Transverse colon (tissue), 4 donors: ENCODE measurements at regions not wholly inside any gene's neighbourhood (a gene's known extent, or its start where the extent isn't known, plus 50 kb on each side); places are given as distances from the start of the nearest gene placed in this dataset.
"Not testable (repeated sequence)": the region's sequence is repeated elsewhere in the genome, so short reads cannot be mapped to it uniquely, and the experiment has no call there.

Experiments used
- DNase-seq: peaks from one replicate; pipeline ENCODE4 v3.0.0-alpha.2; 2019
- H3K27ac ChIP-seq, 4 donors: fragments of 200-600 bp; sonication (generic); 2 replicates each; pipeline ENCODE4 v1.5.1; 2016 to 2018; ENCODE audit warnings: inconsistent platforms in 4 of 4
- H3K27me3 ChIP-seq: fragments of 200-600 bp; sonication (generic); 2 replicates; pipeline ENCODE4 v1.5.1; 2017; ENCODE audit warnings: inconsistent platforms
- H3K36me3 ChIP-seq, 4 donors: fragments of 200-600 bp; sonication (generic); 2 replicates each; pipeline ENCODE4 v1.5.1; 2017 to 2019; ENCODE audit warnings: inconsistent platforms in 4 of 4
- H3K4me1 ChIP-seq, 4 donors: fragments of 200-600 bp; sonication (generic); 2 replicates each; pipeline ENCODE4 v1.5.1; 2017 to 2020; ENCODE audit warnings: inconsistent platforms in 4 of 4
- H3K4me3 ChIP-seq, 4 donors: fragments of 200-600 bp; sonication (generic); 1 replicate in 1 of 4; 2 replicates in 3 of 4; pipeline versions ENCODE4 v1.5.1 to v1.6.1; 2017 to 2019; ENCODE audit warnings: inconsistent platforms in 4 of 4
- H3K9me3 ChIP-seq, 2 donors: fragments of 200-600 bp; sonication (generic); 2 replicates each; pipeline ENCODE4 v1.5.1; 2017 to 2019; ENCODE audit warnings: inconsistent platforms in 2 of 2
- EP300 ChIP-seq: sonication (generic); formaldehyde crosslinking; IDR thresholded peaks from one replicate; pipeline ENCODE4 v1.6.1; 2017; ENCODE audit warnings: antibody characterized with exemption, low read depth
- POLR2A ChIP-seq: fragments of 450-650 bp; IDR thresholded peaks from one replicate; pipeline ENCODE4 v1.6.1; 2016; ENCODE audit warnings: antibody characterized with exemption, mild to moderate bottlenecking, moderate library complexity
- POLR2AphosphoS5 ChIP-seq, 3 donors: sonication (generic); formaldehyde crosslinking; IDR thresholded peaks; one replicate each; pipeline ENCODE4 v1.6.1; 2016; ENCODE audit warnings: antibody characterized with exemption in 3 of 3
- WGBS, 2 donors: methylation state at CpG; one replicate each; pipeline ENCODE4 v1.1.5; 2018; ENCODE audit warnings: low coverage in 1 of 2; 5-methylcytosine and 5-hydroxymethylcytosine counted together
- in situ Hi-C, 4 donors: fragments of 200-750 bp; cut with MboI; loops; one replicate each; pipeline versions ENCODE4 v1.15.0 to v1.15.1; 2017; ENCODE audit warnings: low sequenced_read_pairs in 3 of 4, low pct_ligation_motif_present in 1 of 4, low pct_unique_long_range_greater_than_20kb in 1 of 4
- intact Hi-C: fragments of 100-400 bp; cut with DNase I; formaldehyde crosslinking; loops from one replicate; pipeline ENCODE4 v1.15.1; 2023; ENCODE audit warnings: low total_unique reads
- TF ChIP-seq, protein P1 (sequence below), 5 experiments: fragments of 200-600 bp in 3 of 5; fragments of 450-650 bp in 2 of 5; sonication (generic) in 3 of 5; IDR thresholded peaks; 1 replicate in 2 of 5; 2 replicates in 3 of 5; pipeline ENCODE4 v1.5.1; 2016 to 2017; ENCODE audit warnings: antibody characterized with exemption in 5 of 5, inconsistent platforms in 3 of 5, mild to moderate bottlenecking in 2 of 5, moderate library complexity in 1 of 5

GRCh38 chr2:228355897-228356296 is 174.4 kb upstream of the SPHKAP start:
- in situ Hi-C loops (no loop called here), intact Hi-C loops (no loop called here)
- WGBS, 2 donors = 42 to 67% methylated on average over 1 to 2 of the region's 2 CpGs
- H3K36me3 ChIP-seq = no peaks in the 10 kb centered on the region
- TF ChIP-seq, protein P1, sequence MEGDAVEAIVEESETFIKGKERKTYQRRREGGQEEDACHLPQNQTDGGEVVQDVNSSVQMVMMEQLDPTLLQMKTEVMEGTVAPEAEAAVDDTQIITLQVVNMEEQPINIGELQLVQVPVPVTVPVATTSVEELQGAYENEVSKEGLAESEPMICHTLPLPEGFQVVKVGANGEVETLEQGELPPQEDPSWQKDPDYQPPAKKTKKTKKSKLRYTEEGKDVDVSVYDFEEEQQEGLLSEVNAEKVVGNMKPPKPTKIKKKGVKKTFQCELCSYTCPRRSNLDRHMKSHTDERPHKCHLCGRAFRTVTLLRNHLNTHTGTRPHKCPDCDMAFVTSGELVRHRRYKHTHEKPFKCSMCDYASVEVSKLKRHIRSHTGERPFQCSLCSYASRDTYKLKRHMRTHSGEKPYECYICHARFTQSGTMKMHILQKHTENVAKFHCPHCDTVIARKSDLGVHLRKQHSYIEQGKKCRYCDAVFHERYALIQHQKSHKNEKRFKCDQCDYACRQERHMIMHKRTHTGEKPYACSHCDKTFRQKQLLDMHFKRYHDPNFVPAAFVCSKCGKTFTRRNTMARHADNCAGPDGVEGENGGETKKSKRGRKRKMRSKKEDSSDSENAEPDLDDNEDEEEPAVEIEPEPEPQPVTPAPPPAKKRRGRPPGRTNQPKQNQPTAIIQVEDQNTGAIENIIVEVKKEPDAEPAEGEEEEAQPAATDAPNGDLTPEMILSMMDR (IDR thresholded peaks at IDR 0.05) = no peak
- TF ChIP-seq POLR2A (no peak), POLR2AphosphoS5 (IDR thresholded peaks at IDR 0.05) (no peak), EP300 (no peak)
- no peak overlapping the region for H3K4me3 ChIP-seq
- H3K27ac ChIP-seq = no peak overlapping the region
- H3K4me1 ChIP-seq = no peaks in the 10 kb centered on the region
- no peaks in the 10 kb centered on the region for H3K27me3 ChIP-seq
- H3K9me3 ChIP-seq = no peaks in the 10 kb centered on the region
- no peak for DNase-seq

DNA sequence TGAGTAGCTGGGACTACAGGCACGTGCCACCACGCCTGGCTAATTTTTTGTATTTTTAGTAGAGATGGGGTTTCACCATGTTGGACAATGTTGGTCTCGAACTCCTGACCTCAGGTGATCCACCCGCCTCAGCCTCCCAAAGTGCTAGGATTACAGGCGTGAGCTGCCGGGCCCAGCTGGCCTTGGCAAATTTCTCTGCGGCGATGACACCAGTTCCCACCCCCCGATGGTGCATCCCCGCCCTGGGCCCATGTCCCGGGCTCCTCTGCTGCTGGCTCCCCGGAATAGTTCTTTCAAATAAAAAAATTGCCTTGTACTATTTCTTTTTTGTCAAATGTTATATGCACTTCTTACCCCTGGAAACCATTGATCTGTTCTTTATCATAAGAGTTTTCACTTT is 171.5 kb upstream of the SPHKAP start:
- DNase-seq, H3K27ac ChIP-seq, H3K4me1 ChIP-seq, intact Hi-C loops, in situ Hi-C loops, H3K9me3 ChIP-seq, H3K4me3 ChIP-seq, H3K27me3 ChIP-seq, H3K36me3 ChIP-seq: not testable (repeated sequence)
- WGBS, 2 donors = 70 to 87% methylated on average over 2 to 12 of the region's 12 CpGs

GRCh38 chr2:228352048-228352447 is 170.6 kb upstream of the SPHKAP start:
- Histone ChIP-seq H3K36me3 (no peaks in the 10 kb centered on the region), H3K4me3 (no peak overlapping the region), H3K4me1 (no peaks in the 10 kb centered on the region), H3K27ac (no peak overlapping the region), H3K9me3 (no peaks in the 10 kb centered on the region), H3K27me3 (no peaks in the 10 kb centered on the region)
- 40 to 50% methylated on average over 1 of the region's 1 CpG for WGBS, 2 donors
- intact Hi-C loops (no loop called here), in situ Hi-C loops (no loop called here)
- TF ChIP-seq EP300 (no peak), POLR2A (no peak), POLR2AphosphoS5 (IDR thresholded peaks at IDR 0.05) (no peak)
- TF ChIP-seq, protein P1 (IDR thresholded peaks at IDR 0.05) = no peak
- DNase-seq = no peak

GRCh38 chr2:228348516-228349064 is 167.1 kb upstream of the SPHKAP start:
- DNase-seq = no peak
- H3K4me3 ChIP-seq = no peak overlapping the region
- H3K36me3 ChIP-seq = no peaks in the 10 kb centered on the region
- H3K27me3 ChIP-seq = no peaks in the 10 kb centered on the region
- H3K4me1 ChIP-seq = no peaks in the 10 kb centered on the region
- in situ Hi-C loops (no loop called here), intact Hi-C loops (no loop called here)
- TF ChIP-seq POLR2AphosphoS5 (IDR thresholded peaks at IDR 0.05) (no peak), POLR2A (no peak), EP300 (no peak)
- TF ChIP-seq, protein P1 (IDR thresholded peaks at IDR 0.05) = no peak
- no peaks in the 10 kb centered on the region for H3K9me3 ChIP-seq
- H3K27ac ChIP-seq = no peak overlapping the region

- intact Hi-C loops (no loop called here), in situ Hi-C loops (no loop called here)
- no peaks in the 10 kb centered on the region for H3K27me3 ChIP-seq
- DNase-seq = no peak
- WGBS, 2 donors = 61% methylated on average over 2 of the region's 2 CpGs; no CpG with 5 or more reads in 1 of the 2 donors
- no peak overlapping the region for H3K27ac ChIP-seq
- TF ChIP-seq POLR2A = no peak
- no peak for TF ChIP-seq POLR2AphosphoS5 (IDR thresholded peaks at IDR 0.05)
- no peak for TF ChIP-seq EP300
- TF ChIP-seq, protein P1 (IDR thresholded peaks at IDR 0.05) = no peak
- no peak overlapping the region for H3K4me3 ChIP-seq
- H3K36me3 ChIP-seq = no peaks in the 10 kb centered on the region
- H3K4me1 ChIP-seq = no peaks in the 10 kb centered on the region
- H3K9me3 ChIP-seq = no peaks in the 10 kb centered on the region
These were observed 163.0 kb upstream of the SPHKAP start for GRCh38 chr2:228344531-228344930.
